ENCODE measurements at regions not wholly inside any gene's neighbourhood (a gene's known extent, or its start where the extent isn't known, plus 50 kb on each side); places are given as distances from the start of the nearest gene placed in this dataset.

GRCh38 chr3:182005219-182005618 is 293.5 kb downstream of the SOX2 start:
- Histone ChIP-seq H3K27ac (ENCODE audit: low read depth in 2 of 2, low read length in 1 of 2) (no peak overlapping the region), H3K4me1 (ENCODE audit: control insufficient read depth in 1 of 2, insufficient read depth in 2 of 2, low read depth in 1 of 2, low read length in 1 of 2) (no peaks in the 10 kb centered on the region), H3K9ac (no peak overlapping the region), H3K4me2 (no peak overlapping the region), H3K9me2 (no peaks in the 10 kb centered on the region), H3K9me3 (no peaks in the 10 kb centered on the region), H3K79me2 (ENCODE audit: insufficient read depth) (no peaks in the 10 kb centered on the region), H4K20me1 (ENCODE audit: insufficient read depth) (no peaks in the 10 kb centered on the region), H3K27me3 (ENCODE audit: insufficient read depth) (no peaks in the 10 kb centered on the region), H3F3A (replicated peaks; ENCODE audit: insufficient read depth) (no peaks in the 10 kb centered on the region), H3K36me3 (replicated peaks in 1 of 2; ENCODE audit: control insufficient read depth in 1 of 2, insufficient read depth in 2 of 2, low read length in 1 of 2) (no peaks in the 10 kb centered on the region), H2AFZ (ENCODE audit: low read depth) (no peak overlapping the region), H3K4me3 (ENCODE audit: low read depth in 2 of 2, low read length in 1 of 2) (no peak overlapping the region)
- TF ChIP-seq RXRA (IDR thresholded peaks at IDR 0.05; ENCODE audit: borderline replicate concordance, low read depth) (no peak), TCF12 (IDR thresholded peaks at IDR 0.05) (no peak), NFIC (IDR thresholded peaks at IDR 0.05; ENCODE audit: borderline replicate concordance) (no peak), CTCF (IDR thresholded peaks at IDR 0.05) (no peak)
- CTCF ChIA-PET: interaction anchor here (1.2 kb wide), 1 partner anchor 21 kb away, joined by 3 read pairs; no protein-coding TSS in a partner anchor
- WGBS (ENCODE audit: low lambda C conversion rate): 42% methylated on average over 3 of the region's 3 CpGs
- DNase-seq: no peak
- POLR2A ChIA-PET: no interaction called here

GRCh38 chr3:182005701-182006100 is 294.0 kb downstream of the SOX2 start:
- H3K27me3 ChIP-seq (ENCODE audit: insufficient read depth): no peaks in the 10 kb centered on the region
- CTCF ChIA-PET: no interaction called here
- H2AFZ ChIP-seq (ENCODE audit: low read depth): no peak overlapping the region
- no peaks in the 10 kb centered on the region for H4K20me1 ChIP-seq (ENCODE audit: insufficient read depth)
- no peaks in the 10 kb centered on the region for H3K79me2 ChIP-seq (ENCODE audit: insufficient read depth)
- H3K36me3 ChIP-seq (replicated peaks in 1 of 2; ENCODE audit: control insufficient read depth in 1 of 2, insufficient read depth in 2 of 2, low read length in 1 of 2): no peaks in the 10 kb centered on the region
- H3K4me1 ChIP-seq (ENCODE audit: control insufficient read depth in 1 of 2, insufficient read depth in 2 of 2, low read depth in 1 of 2, low read length in 1 of 2): no peaks in the 10 kb centered on the region
- POLR2A ChIA-PET: no interaction called here
- H3F3A ChIP-seq (replicated peaks; ENCODE audit: insufficient read depth): no peaks in the 10 kb centered on the region
- no peak for DNase-seq
- no peak overlapping the region for H3K27ac ChIP-seq (ENCODE audit: low read depth in 2 of 2, low read length in 1 of 2)
- TF ChIP-seq REST (IDR thresholded peaks at IDR 0.05; ENCODE audit: low read depth, low read length): no peak
- no peak for TF ChIP-seq FOXM1 (IDR thresholded peaks at IDR 0.05; ENCODE audit: low read depth)
- no peak for TF ChIP-seq NFIC (IDR thresholded peaks at IDR 0.05; ENCODE audit: borderline replicate concordance)
- TF ChIP-seq YY1 (IDR thresholded peaks at IDR 0.05; ENCODE audit: low read depth): no peak
- TF ChIP-seq RCOR1 (IDR thresholded peaks at IDR 0.05; ENCODE audit: low read length): no peak
- no peak for TF ChIP-seq MAX (IDR thresholded peaks at IDR 0.05; ENCODE audit: low read depth)
- WGBS (ENCODE audit: low lambda C conversion rate): 35% methylated on average over 5 of the region's 5 CpGs
- no peak overlapping the region for H3K4me3 ChIP-seq (ENCODE audit: low read depth in 2 of 2, low read length in 1 of 2)
- H3K9ac ChIP-seq: no peak overlapping the region
- H3K9me3 ChIP-seq: no peaks in the 10 kb centered on the region
- no peaks in the 10 kb centered on the region for H3K9me2 ChIP-seq
- no peak overlapping the region for H3K4me2 ChIP-seq

All from SK-N-SH (cell line).